GM12878 (cell line): ENCODE measurements at regions not wholly inside any gene's neighbourhood (a gene's known extent, or its start where the extent isn't known, plus 50 kb on each side); places are given as distances from the start of the nearest gene placed in this dataset.

Experiments used
- ATAC-seq: fragments of 200-7000 bp; cut with Tn5 transposase; 3 replicates; pipeline ENCODE4 v1.9.1; 2020; ENCODE audit warnings: mild to moderate bottlenecking, moderate library complexity
- BruUV-seq: library from RNA; stranded (reverse); fragments of 400-500 nt; replicated peaks from 2 replicates; lab custom pipeline; 2021; lab: Mats Ljungman, UMichigan
- CTCF ChIA-PET: fragments of 300-600 bp; sonication (Branson Sonifier 250); formaldehyde crosslinking; extraction: SDS; loops from one replicate; lab custom pipeline; 2021; ENCODE audit warnings: inconsistent platforms; lab: Yijun Ruan, JAX
- POLR2A ChIA-PET: fragments of 350-600 bp; formaldehyde crosslinking; extraction: SDS; loops from one replicate; lab custom pipeline; 2021; ENCODE audit warnings: inconsistent platforms; lab: Charles Lee
- RAD21 ChIA-PET: fragments of 300-600 bp; sonication (Branson Sonifier 250); formaldehyde crosslinking; loops from one replicate; lab custom pipeline; 2023; ENCODE audit warnings: antibody characterized with exemption; ENCODE audit not compliant: unreplicated experiment; lab: Charles Lee
- SMC1A ChIA-PET: fragments of 300-600 bp; sonication (Branson Sonifier 250); formaldehyde crosslinking; loops from one replicate; lab custom pipeline; 2023; ENCODE audit not compliant: unreplicated experiment, uncharacterized antibody; lab: Charles Lee
- DNase-seq: peaks from one replicate; pipeline ENCODE4 v3.0.0-alpha.2; 2011; ENCODE audit warnings: low read depth, low spot score
- FAIRE-seq: peaks from 3 replicates; lab custom pipeline; 2011; peaks lifted over from hg19 to GRCh38; lab: Jason Lieb, UNC
- H2AFZ ChIP-seq: 2 replicates; pipeline ENCODE4 v1.6.0; 2011; ENCODE audit warnings: low read depth, low read length, control low read depth; ENCODE audit not compliant: control insufficient read depth
- H3K27ac ChIP-seq: 2 replicates; pipeline ENCODE4 v1.5.1; 2011; ENCODE audit warnings: control low read depth; ENCODE audit not compliant: control insufficient read depth, insufficient read depth
- H3K27me3 ChIP-seq, 2 experiments: replicated peaks in 1 of 2; 2 replicates each; pipeline versions ENCODE4 v1.6.0 to v1.6.1; 2011; ENCODE audit warnings: low read length in 1 of 2; ENCODE audit not compliant: control insufficient read depth in 2 of 2, insufficient read depth in 2 of 2
- H3K36me3 ChIP-seq, 2 experiments: 2 replicates each; pipeline ENCODE4 v1.5.1; 2011; ENCODE audit warnings: low read length in 1 of 2; ENCODE audit not compliant: control insufficient read depth in 2 of 2, insufficient read depth in 2 of 2
- H3K4me1 ChIP-seq: 2 replicates; pipeline ENCODE4 v1.6.1; 2011; ENCODE audit warnings: mild to moderate bottlenecking, low read length, moderate library complexity, mixed read lengths; ENCODE audit not compliant: control insufficient read depth, insufficient read depth
- H3K4me2 ChIP-seq: 2 replicates; pipeline ENCODE4 v1.6.0; 2011; ENCODE audit warnings: control low read depth; ENCODE audit not compliant: control insufficient read depth, insufficient read depth
- H3K4me3 ChIP-seq: fragments of 200-600 bp; sonication (generic); 2 replicates; pipeline ENCODE4 v1.5.1; 2016
- H3K79me2 ChIP-seq: 2 replicates; pipeline ENCODE4 v1.6.0; 2011; ENCODE audit warnings: low read length; ENCODE audit not compliant: control insufficient read depth, insufficient read depth
- H3K9ac ChIP-seq: 2 replicates; pipeline ENCODE4 v1.8.0; 2011; ENCODE audit warnings: low read length, control low read depth, mixed read lengths; ENCODE audit not compliant: control insufficient read depth, insufficient read depth
- H3K9me3 ChIP-seq: replicated peaks from 3 replicates; pipeline ENCODE4 v1.5.1; 2011; ENCODE audit warnings: mild to moderate bottlenecking, low read length; ENCODE audit not compliant: control insufficient read depth, insufficient read depth
- H4K20me1 ChIP-seq: 2 replicates; pipeline ENCODE4 v1.6.0; 2011; ENCODE audit not compliant: control insufficient read depth, insufficient read depth
- CBX5 ChIP-seq: sonication (generic); IDR thresholded peaks from 2 replicates; pipeline ENCODE4 v1.6.1; 2016; ENCODE audit warnings: low read depth, moderate library complexity, mild to moderate bottlenecking, inconsistent platforms
- CEBPB ChIP-seq, 2 experiments: fragments of 150-350 bp in 1 of 2; IDR thresholded peaks; 2 replicates each; pipeline ENCODE4 v1.6.1; 2012 to 2014; ENCODE audit warnings: low read depth in 2 of 2, low read length in 2 of 2, borderline replicate concordance in 1 of 2, inconsistent platforms in 1 of 2
- E2F8 ChIP-seq: fragments of 450-650 bp; IDR thresholded peaks from 2 replicates; pipeline ENCODE4 v1.6.1; 2018; ENCODE audit warnings: mild to moderate bottlenecking, low read depth, moderate library complexity; ENCODE audit not compliant: partially characterized antibody
- ESRRA ChIP-seq: IDR thresholded peaks from 2 replicates; pipeline ENCODE4 v1.6.1; 2012; ENCODE audit warnings: mild to moderate bottlenecking, low read length, improper control_type of control experiment
- MEF2B ChIP-seq: fragments of 450-650 bp; IDR thresholded peaks from 2 replicates; pipeline ENCODE4 v1.6.1; 2018; ENCODE audit warnings: mild to moderate bottlenecking, moderate library complexity; ENCODE audit not compliant: partially characterized antibody, poor library complexity, severe bottlenecking
- NFIC ChIP-seq: IDR thresholded peaks from 2 replicates; pipeline ENCODE4 v1.6.1; 2012; ENCODE audit warnings: low read depth, mild to moderate bottlenecking, inconsistent platforms, low read length, moderate library complexity
- NRF1 ChIP-seq: conservative IDR thresholded peaks from 2 replicates; pipeline ENCODE4 v1.6.1; 2011; ENCODE audit warnings: mild to moderate bottlenecking, low read depth, low read length, improper control_type of control experiment
- RFX5 ChIP-seq: IDR thresholded peaks from 2 replicates; pipeline ENCODE4 v1.6.1; 2011; ENCODE audit warnings: low read depth, low read length, improper control_type of control experiment
- SMARCA5 ChIP-seq: fragments of 450-650 bp; IDR thresholded peaks from 2 replicates; pipeline ENCODE4 v1.6.1; 2017; ENCODE audit warnings: mild to moderate bottlenecking
- SREBF2 ChIP-seq: IDR thresholded peaks from 2 replicates; pipeline ENCODE4 v1.6.1; 2012; ENCODE audit warnings: mild to moderate bottlenecking, low read length
- SUZ12 ChIP-seq: fragments of 200-600 bp; sonication (generic); IDR thresholded peaks from one replicate; pipeline ENCODE4 v1.6.1; 2018; ENCODE audit warnings: antibody characterized with exemption, mild to moderate bottlenecking; ENCODE audit not compliant: unreplicated experiment
- TBL1XR1 ChIP-seq: IDR thresholded peaks from 2 replicates; pipeline ENCODE4 v1.6.1; 2012; ENCODE audit warnings: low read depth, low read length, improper control_type of control experiment
- YBX1 ChIP-seq: fragments of 450-650 bp; IDR thresholded peaks from 2 replicates; pipeline ENCODE4 v1.6.1; 2016; ENCODE audit warnings: antibody characterized with exemption
- ZBED1 ChIP-seq: IDR thresholded peaks from 2 replicates; pipeline ENCODE4 v1.6.1; 2016; ENCODE audit warnings: borderline replicate concordance
- ZNF384 ChIP-seq: IDR thresholded peaks from 2 replicates; pipeline ENCODE4 v1.6.1; 2012; ENCODE audit warnings: low read depth, mild to moderate bottlenecking, low read length, improper control_type of control experiment, borderline replicate concordance
- WGBS: methylation state at CpG from one replicate; pipeline ENCODE4 v1.1.6; 2016; ENCODE audit warnings: low lambda C conversion rate; ENCODE audit not compliant: insufficient replicate concordance, insufficient coverage; ENCODE audit errors: missing lambda C conversion rate; 5-methylcytosine and 5-hydroxymethylcytosine counted together
- in situ Hi-C: fragments of 300-500 bp; cut with MboI; formaldehyde crosslinking; loops from 9 replicates; pipeline ENCODE4 v1.14.3; 2018; ENCODE audit warnings: mixed read lengths
- intact Hi-C: fragments of 100-400 bp; cut with micrococcal nuclease; formaldehyde crosslinking; loops from one replicate; pipeline ENCODE4 v1.14.2; 2022; ENCODE audit not compliant: unreplicated experiment
- TF ChIP-seq, protein P1 (sequence below): fragments of 450-650 bp; IDR thresholded peaks from 2 replicates; pipeline ENCODE4 v1.6.1; 2017; ENCODE audit warnings: mild to moderate bottlenecking

- no peak for TF ChIP-seq MEF2B
- no peak for TF ChIP-seq CEBPB (IDR thresholded peaks at IDR 0.05; ENCODE audit: borderline replicate concordance in 1 of 2, low read depth in 2 of 2, low read length in 2 of 2)
- TF ChIP-seq, all 136 proteins: peak for 0
Measured at GRCh38 chr6:164356814-164357213, 942.3 kb downstream of the QKI start (continued).

GRCh38 chr6:164347455-164347854 lies 932.9 kb downstream of the QKI start:
- no peaks in the 10 kb centered on the region for H3K27me3 ChIP-seq
- in situ Hi-C loops (no loop called here), intact Hi-C loops (no loop called here)
- no peak overlapping the region for H3K27ac ChIP-seq
- no peaks in the 10 kb centered on the region for H3K9me3 ChIP-seq
- no TSS peak for BruUV-seq
- DNase-seq (no peak), FAIRE-seq (no peak), ATAC-seq (no peak)
- WGBS, result 29% methylated on average over 2 of the region's 2 CpGs
- SMC1A ChIA-PET, result no interaction called here
- H3K79me2 ChIP-seq, result no peaks in the 10 kb centered on the region
- no peak overlapping the region for H2AFZ ChIP-seq
- CTCF ChIA-PET, result interaction anchor here (1.9 kb wide), 1 partner anchor 262 kb away, joined by 4 read pairs; no protein-coding TSS in a partner anchor
- H3K4me3 ChIP-seq, result no peak overlapping the region
- H3K36me3 ChIP-seq, result no peaks in the 10 kb centered on the region
- H4K20me1 ChIP-seq, result no peaks in the 10 kb centered on the region
- H3K9ac ChIP-seq, result no peak overlapping the region
- H3K4me1 ChIP-seq, result no peaks in the 10 kb centered on the region
- POLR2A ChIA-PET, result no interaction called here
- H3K4me2 ChIP-seq, result no peak overlapping the region
- RAD21 ChIA-PET, result no interaction called here
- no peak for TF ChIP-seq YBX1
- TF ChIP-seq SMARCA5, result no peak
- TF ChIP-seq CBX5, result no peak
- TF ChIP-seq NRF1, result no peak
- no peak for TF ChIP-seq ZNF384
- no peak for TF ChIP-seq SUZ12
- no peak for TF ChIP-seq TBL1XR1
- no peak for TF ChIP-seq ZBED1
- TF ChIP-seq ESRRA, result no peak
- no peak for TF ChIP-seq RFX5
- TF ChIP-seq, protein P1, sequence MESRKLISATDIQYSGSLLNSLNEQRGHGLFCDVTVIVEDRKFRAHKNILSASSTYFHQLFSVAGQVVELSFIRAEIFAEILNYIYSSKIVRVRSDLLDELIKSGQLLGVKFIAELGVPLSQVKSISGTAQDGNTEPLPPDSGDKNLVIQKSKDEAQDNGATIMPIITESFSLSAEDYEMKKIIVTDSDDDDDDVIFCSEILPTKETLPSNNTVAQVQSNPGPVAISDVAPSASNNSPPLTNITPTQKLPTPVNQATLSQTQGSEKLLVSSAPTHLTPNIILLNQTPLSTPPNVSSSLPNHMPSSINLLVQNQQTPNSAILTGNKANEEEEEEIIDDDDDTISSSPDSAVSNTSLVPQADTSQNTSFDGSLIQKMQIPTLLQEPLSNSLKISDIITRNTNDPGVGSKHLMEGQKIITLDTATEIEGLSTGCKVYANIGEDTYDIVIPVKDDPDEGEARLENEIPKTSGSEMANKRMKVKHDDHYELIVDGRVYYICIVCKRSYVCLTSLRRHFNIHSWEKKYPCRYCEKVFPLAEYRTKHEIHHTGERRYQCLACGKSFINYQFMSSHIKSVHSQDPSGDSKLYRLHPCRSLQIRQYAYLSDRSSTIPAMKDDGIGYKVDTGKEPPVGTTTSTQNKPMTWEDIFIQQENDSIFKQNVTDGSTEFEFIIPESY, result no peak
- no peak for TF ChIP-seq E2F8
- no peak for TF ChIP-seq SREBF2
- no peak for TF ChIP-seq NFIC
